ENCODE measurements at regions not wholly inside any gene's neighbourhood (a gene's known extent, or its start where the extent isn't known, plus 50 kb on each side); places are given as distances from the start of the nearest gene placed in this dataset.

GRCh38 chr9:1217076-1217475, 166.9 kb downstream of the DMRT2 start:
- no peak for DNase-seq (ENCODE audit: insufficient read length, low spot score)
- no peak for FAIRE-seq
- TF ChIP-seq POLR2A (IDR thresholded peaks at IDR 0.05; ENCODE audit: low read depth, low read length), result no peak

GRCh38 chr9:1219284-1219683, 169.1 kb downstream of the DMRT2 start:
- no peak for TF ChIP-seq POLR2A (IDR thresholded peaks at IDR 0.05; ENCODE audit: low read depth, low read length)
- FAIRE-seq, result no peak
- no peak for DNase-seq (ENCODE audit: insufficient read length, low spot score)

- no peak for DNase-seq (ENCODE audit: insufficient read length, low spot score)
- no peak for FAIRE-seq
- TF ChIP-seq POLR2A (IDR thresholded peaks at IDR 0.05; ENCODE audit: low read depth, low read length), result no peak
Observed at GRCh38 chr9:1221298-1221697, 171.1 kb downstream of the DMRT2 start.

GRCh38 chr9:1222511-1222910, 172.4 kb downstream of the DMRT2 start:
- DNase-seq (ENCODE audit: insufficient read length, low spot score) (no peak), FAIRE-seq (no peak)
- no peak for TF ChIP-seq POLR2A (IDR thresholded peaks at IDR 0.05; ENCODE audit: low read depth, low read length)

DNA sequence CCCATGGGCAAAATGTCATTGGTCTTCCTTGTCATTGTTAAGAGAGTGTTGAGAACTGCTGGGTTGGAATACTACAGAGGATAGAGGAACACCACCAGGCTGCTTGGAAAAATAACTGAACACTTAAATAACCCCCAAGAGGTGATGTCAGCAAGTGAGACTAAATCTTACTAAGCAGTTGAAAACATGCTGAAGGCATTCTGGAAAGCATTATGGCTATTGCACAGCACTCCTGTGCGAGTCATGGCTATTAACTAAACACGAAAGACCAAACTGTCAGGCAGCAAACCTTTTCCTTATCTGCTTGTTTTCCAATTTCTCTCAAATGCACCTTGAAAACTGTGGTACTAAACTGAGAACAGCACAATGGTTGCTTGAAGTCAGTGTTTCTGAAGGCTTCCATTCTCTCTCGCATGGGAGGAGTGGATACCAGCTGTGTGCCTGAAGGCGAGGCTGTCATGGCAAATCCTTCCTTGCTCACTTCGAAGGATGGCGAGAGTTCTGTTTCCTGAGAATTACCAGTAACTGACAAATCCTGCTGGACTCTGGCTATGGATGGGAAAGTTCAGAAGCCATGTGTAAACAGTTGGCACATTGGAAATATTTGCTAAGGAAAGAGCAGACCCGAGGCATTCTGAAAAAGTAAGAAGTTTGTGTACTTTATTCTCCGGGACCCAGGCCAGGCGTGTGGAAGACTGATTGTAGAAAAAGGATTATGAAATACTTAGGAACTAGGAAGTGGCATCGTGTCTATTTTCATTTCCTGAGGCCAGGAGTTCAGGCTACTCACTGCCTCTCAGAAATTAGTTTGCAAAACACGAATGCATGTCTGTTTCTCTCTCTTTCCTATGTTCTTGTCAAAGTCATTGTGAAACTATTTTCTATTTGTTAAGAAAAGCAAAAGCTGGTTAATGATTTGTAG, 182.1 kb downstream of the DMRT2 start:
- TF ChIP-seq POLR2A (IDR thresholded peaks at IDR 0.05; ENCODE audit: low read depth, low read length), result no peak
- FAIRE-seq (peak; percentile 36), DNase-seq (ENCODE audit: insufficient read length, low spot score) (no peak)

GRCh38 chr9:1233568-1233967, 183.4 kb downstream of the DMRT2 start:
- FAIRE-seq (no peak), DNase-seq (ENCODE audit: insufficient read length, low spot score) (no peak)
- TF ChIP-seq POLR2A (IDR thresholded peaks at IDR 0.05; ENCODE audit: low read depth, low read length), result no peak

GRCh38 chr9:1235650-1236049, 185.5 kb downstream of the DMRT2 start:
- DNase-seq (ENCODE audit: insufficient read length, low spot score), result no peak
- FAIRE-seq, result no peak

GRCh38 chr9:1236061-1236460, 185.9 kb downstream of the DMRT2 start:
- TF ChIP-seq POLR2A (IDR thresholded peaks at IDR 0.05; ENCODE audit: low read depth, low read length), result no peak
- DNase-seq (ENCODE audit: insufficient read length, low spot score) (no peak), FAIRE-seq (no peak)

More at GRCh38 chr9:1235650-1236049, 185.5 kb downstream of the DMRT2 start:
- no peak for TF ChIP-seq POLR2A (IDR thresholded peaks at IDR 0.05; ENCODE audit: low read depth, low read length)

DNA sequence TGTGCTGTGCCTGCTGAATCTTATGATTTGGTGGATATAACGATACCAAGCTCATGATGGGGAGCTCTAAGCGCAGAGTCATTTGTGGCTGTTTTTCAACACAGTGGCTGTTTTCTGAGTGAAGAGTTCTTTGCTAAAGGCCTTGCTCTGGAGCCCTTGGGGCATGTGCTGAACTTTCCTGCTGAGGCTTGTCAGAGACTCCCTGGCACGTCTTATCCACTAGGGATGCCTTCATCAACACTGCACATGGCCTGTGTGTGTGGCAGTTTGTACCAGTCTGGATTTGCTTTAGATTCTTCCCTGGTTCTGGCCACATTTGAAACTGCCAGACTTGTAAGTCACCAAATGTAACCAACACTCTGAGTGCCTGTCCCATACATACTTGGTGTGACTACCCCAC, 188.2 kb downstream of the DMRT2 start:
- no peak for TF ChIP-seq POLR2A (IDR thresholded peaks at IDR 0.05; ENCODE audit: low read depth, low read length)
- FAIRE-seq (no peak), DNase-seq (ENCODE audit: insufficient read length, low spot score) (no peak)

- DNase-seq (ENCODE audit: insufficient read length, low spot score) (no peak), FAIRE-seq (no peak)
- TF ChIP-seq POLR2A (IDR thresholded peaks at IDR 0.05; ENCODE audit: low read depth, low read length), result no peak
Observed at GRCh38 chr9:1248743-1249142, 198.6 kb downstream of the DMRT2 start.

GRCh38 chr9:1253064-1253979, 203.2 kb downstream of the DMRT2 start:
- FAIRE-seq (no peak), DNase-seq (ENCODE audit: insufficient read length, low spot score) (no peak)
- TF ChIP-seq POLR2A (IDR thresholded peaks at IDR 0.05; ENCODE audit: low read depth, low read length), result no peak

- no peak for FAIRE-seq
- TF ChIP-seq POLR2A (IDR thresholded peaks at IDR 0.05; ENCODE audit: low read depth, low read length), result no peak
- DNase-seq (ENCODE audit: insufficient read length, low spot score), result no peak
Observed at GRCh38 chr9:1254071-1254470, 203.9 kb downstream of the DMRT2 start.

DNA sequence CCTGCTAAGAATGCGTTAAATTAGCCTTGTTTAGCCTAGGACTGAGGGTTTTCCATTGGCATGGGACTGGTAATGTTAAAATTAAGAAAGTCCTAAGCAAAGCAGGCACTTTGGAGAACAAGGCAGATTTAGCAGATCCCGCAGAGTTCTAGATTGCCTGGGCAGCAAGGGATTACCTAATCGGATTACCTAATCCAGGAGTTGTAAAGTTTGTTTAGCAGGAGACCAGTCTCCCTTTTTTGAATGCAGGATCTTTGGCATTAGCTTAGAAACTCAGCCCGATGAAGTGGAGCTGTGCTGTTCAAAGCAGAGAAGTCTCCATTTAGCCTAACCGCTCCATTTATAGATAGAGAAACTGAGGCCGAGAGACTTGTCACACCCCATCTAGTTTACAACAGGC, 206.0 kb downstream of the DMRT2 start:
- DNase-seq (ENCODE audit: insufficient read length, low spot score), result no peak
- TF ChIP-seq POLR2A (IDR thresholded peaks at IDR 0.05; ENCODE audit: low read depth, low read length), result no peak
- no peak for FAIRE-seq

DNA sequence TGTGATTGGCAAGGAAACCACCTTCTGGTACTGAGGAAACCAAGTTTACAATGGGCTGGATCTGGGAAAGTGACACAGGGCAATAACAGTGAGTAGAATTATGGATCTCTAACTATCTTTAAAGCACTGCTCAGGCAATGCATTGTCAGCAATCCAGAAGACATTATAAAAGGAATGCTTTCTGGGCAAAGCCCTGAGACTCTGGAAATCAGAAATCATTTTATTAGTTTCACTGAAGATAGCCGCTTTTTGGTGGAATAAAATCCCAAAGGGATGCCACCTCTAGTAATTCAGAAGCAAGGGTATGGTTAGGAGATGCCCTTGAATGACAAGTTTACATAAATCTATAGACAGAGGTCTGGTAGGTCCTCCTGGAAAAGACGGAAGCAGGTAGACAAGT, 211.1 kb downstream of the DMRT2 start:
- DNase-seq (ENCODE audit: insufficient read length, low spot score) (no peak), FAIRE-seq (no peak)
- TF ChIP-seq POLR2A (IDR thresholded peaks at IDR 0.05; ENCODE audit: low read depth, low read length), result no peak

All from H54 (cell line).